HG03432 (cell line): ENCODE measurements at regions not wholly inside any gene's neighbourhood (a gene's known extent, or its start where the extent isn't known, plus 50 kb on each side); places are given as distances from the start of the nearest gene placed in this dataset.
A peak's percentile ranks its signal among the peaks of the same experiment; 100 is the strongest.

Experiments used
- ATAC-seq: cut with Tn5 transposase; IDR thresholded peaks from one replicate; pipeline ENCODE4 v1.9.1; 2021; ENCODE audit warnings: mild to moderate bottlenecking, moderate library complexity; ENCODE audit not compliant: unreplicated experiment

GRCh38 chr10:6660460-6660859 is 80.4 kb upstream of the PRKCQ start:
- ATAC-seq: no peak

GRCh38 chr10:6659451-6659850 is 79.4 kb upstream of the PRKCQ start:
- ATAC-seq: no peak

- no peak for ATAC-seq
Observed at GRCh38 chr10:6657669-6658068, 77.6 kb upstream of the PRKCQ start.

- no peak for ATAC-seq
Observed at GRCh38 chr10:6657196-6657595, 77.1 kb upstream of the PRKCQ start.

GRCh38 chr10:6654571-6654970 is 74.5 kb upstream of the PRKCQ start:
- ATAC-seq: no peak

GRCh38 chr10:6650586-6650985 is 70.5 kb upstream of the PRKCQ start:
- no peak for ATAC-seq

- no peak for ATAC-seq
Observed at GRCh38 chr10:6649903-6650302, 69.8 kb upstream of the PRKCQ start.

GRCh38 chr10:6648894-6649720 is 69.0 kb upstream of the PRKCQ start:
- no peak for ATAC-seq

GRCh38 chr10:6647811-6648526 is 67.9 kb upstream of the PRKCQ start:
- peak; percentile 80 for ATAC-seq

GRCh38 chr10:6643962-6644361 is 63.9 kb upstream of the PRKCQ start:
- ATAC-seq: no peak

GRCh38 chr10:6642876-6643275 is 62.8 kb upstream of the PRKCQ start:
- no peak for ATAC-seq

GRCh38 chr10:6640433-6641040 is 60.5 kb upstream of the PRKCQ start:
- ATAC-seq: no peak

GRCh38 chr10:6637053-6637452 is 57.0 kb upstream of the PRKCQ start:
- ATAC-seq: no peak

- ATAC-seq: no peak
Observed at GRCh38 chr10:6635784-6636183, 55.7 kb upstream of the PRKCQ start.
